Inflammatory macrophage (primary cell): ENCODE measurements at regions not wholly inside any gene's neighbourhood (a gene's known extent, or its start where the extent isn't known, plus 50 kb on each side); places are given as distances from the start of the nearest gene placed in this dataset.
A peak's percentile ranks its signal among the peaks of the same experiment; 100 is the strongest.
"Not testable (repeated sequence)": the region's sequence is repeated elsewhere in the genome, so short reads cannot be mapped to it uniquely, and the experiment has no call there.

ENCODE experiments used
- DNase-seq, 2 donors: peaks; one replicate each; pipeline ENCODE4 v3.0.0-alpha.2; 2020 to 2022

DNA sequence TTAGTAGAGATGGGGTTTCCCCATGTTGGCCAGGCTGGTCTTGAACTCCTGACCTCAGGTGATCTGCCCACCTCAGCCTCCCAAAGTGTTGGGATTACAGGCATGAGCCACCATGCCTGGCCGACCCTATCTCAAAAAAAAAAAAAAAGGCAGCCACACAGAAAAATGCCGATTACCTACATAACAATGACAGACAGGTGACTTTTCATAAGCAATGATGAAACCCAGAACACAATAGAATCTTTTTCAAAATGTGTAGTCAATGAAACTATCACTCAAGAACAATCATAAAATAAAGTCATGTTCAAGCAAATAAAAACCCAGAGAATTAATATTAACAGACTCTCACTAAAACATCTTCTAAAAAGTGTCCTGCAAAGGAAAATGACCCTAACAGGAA lies 135.6 kb upstream of the MVB12B start:
- not testable (repeated sequence) for DNase-seq

DNA sequence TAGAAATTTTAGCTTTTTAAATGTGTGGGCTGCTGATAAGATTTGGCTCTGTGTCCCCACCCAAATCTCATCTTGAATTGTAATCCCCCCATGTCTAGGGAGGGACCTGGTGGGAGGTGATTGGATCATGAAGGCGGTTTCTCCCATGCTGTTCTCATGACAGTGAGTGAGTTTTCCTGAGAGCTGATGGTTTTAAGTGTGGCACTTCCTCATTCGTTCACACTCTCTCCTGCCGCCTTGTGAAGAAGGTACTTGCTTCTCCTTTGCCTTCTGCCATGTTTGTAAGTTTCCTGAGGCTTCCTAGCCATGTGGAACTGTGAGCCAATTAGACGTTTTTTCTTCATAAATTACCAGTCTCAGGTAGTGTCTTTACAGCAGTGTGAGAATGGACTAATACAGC lies 127.8 kb upstream of the MVB12B start:
- no peak for DNase-seq

- no peak for DNase-seq
Measured at GRCh38 chr9:126203313-126203712, 123.3 kb upstream of the MVB12B start.

GRCh38 chr9:126204197-126204596 lies 122.4 kb upstream of the MVB12B start:
- no peak for DNase-seq

DNA sequence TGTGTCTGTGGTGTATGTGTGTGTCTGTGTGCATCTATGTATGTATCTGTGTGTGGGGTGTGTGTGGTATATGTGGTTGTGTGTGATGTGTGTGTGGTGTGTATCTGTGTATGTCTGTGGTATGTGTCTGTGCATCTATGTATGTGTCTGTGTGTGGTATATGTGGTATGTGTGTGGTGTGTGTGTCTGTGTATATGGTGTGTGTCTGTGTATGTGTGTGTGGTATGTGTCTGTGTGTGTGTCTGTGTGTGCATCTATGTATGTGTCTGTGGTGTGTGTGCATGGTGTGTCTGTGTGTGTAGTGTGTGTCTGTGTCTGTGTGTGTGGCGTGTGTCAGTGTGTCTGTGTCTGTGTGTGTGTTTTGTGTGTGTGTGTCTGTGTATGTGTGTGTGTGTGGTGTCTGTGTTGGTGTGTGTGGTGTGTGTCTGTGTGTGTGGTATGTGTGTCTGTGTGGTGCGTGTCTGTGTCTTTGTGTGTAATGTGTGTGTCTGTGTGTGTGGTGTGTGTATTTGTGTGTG lies 121.9 kb upstream of the MVB12B start:
- DNase-seq, result no peak

- DNase-seq, result peak; percentile 7 to 47
Measured at GRCh38 chr9:126205265-126205664, 121.4 kb upstream of the MVB12B start.

DNA sequence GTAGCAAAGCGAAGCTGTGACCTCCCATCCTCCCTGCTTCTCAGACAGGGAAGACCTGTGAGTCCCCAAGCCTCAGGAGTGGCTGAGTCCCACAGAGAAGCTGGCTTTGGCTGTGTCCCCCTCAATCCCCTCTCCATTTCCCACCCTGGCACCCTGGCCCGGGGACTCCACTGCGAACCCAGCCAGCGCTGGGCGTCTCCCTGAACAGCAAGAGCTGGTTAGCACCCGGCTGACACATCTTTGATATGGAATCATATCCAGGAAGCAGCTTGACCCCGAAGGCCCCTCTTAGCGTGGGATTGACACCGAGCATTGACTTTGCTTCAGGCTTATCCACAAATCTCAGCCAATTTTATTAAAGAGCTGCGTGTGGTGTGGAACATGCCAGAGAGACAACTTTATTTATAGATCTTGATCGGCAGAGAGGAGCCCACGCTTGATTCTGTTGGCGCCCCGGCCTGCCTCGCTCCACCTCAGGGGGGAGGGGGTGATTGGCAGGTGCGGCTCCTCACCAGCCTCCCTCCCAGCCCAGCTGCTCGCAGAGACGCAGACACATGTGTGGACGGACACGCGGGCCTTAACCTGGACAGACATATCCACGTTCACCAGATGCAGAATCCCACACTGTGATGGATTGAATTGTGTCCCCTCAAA lies 120.7 kb upstream of the MVB12B start:
- no peak for DNase-seq

- no peak for DNase-seq
Measured at GRCh38 chr9:126207256-126207655, 119.4 kb upstream of the MVB12B start.

- peak; percentile 19 to 40 for DNase-seq
Measured at GRCh38 chr9:126208216-126208758, 118.3 kb upstream of the MVB12B start.

DNA sequence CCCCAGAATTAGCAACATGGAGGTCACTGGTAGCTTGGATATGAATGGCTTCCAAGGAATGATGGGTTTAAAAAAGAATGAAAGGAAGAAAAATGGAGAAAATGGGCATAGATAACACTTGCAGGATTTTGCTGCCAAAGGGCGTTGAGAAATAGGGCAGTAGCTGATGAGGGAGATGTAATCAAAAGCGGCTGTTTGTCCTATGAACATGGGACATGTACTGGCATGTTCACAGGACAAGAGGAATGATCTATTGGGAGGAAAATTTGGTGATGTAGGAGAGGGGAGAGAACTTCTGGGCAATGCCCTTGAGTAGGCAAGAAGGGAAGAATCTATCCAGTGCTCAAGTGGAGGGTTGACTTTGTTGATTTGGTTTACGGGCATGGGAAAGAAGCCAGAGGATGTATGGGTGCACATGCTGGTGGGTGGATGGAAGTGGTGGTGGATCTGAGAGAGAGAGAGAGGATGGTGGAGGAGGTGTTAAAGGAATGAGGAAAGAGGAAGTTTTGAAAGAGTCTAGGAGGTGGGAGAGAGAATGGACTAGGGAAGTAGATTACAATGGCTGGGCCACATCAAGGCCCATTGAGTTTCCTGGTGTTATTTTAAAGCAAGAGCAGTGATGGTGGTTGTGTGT lies 115.1 kb upstream of the MVB12B start:
- DNase-seq, result peak in 1 of 2 donors; percentile 10

- DNase-seq, result no peak
Measured at GRCh38 chr9:126215486-126215885, 111.1 kb upstream of the MVB12B start.

GRCh38 chr9:126216826-126217225 lies 109.8 kb upstream of the MVB12B start:
- DNase-seq, result no peak

DNA sequence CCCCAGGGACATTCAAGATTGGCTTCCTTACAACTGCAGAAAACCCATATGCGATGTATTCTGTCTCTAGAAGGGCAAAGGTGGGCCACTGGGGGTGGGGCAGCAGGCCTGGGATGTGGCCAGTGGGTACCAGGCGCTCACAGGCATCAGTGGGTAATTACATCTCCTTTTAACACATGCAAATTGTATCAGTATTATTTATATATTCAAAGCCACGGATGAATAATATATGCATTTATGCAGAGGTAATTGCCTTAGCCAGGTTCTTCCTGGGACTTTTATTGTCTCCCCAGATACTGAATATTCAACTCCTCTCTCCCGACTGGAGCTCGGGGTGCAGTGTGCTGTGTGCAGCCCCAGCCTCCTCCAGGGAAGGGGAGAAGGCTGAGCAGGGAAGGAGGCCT lies 109.4 kb upstream of the MVB12B start:
- no peak for DNase-seq

- DNase-seq, result no peak
Measured at GRCh38 chr9:126217797-126218196, 108.8 kb upstream of the MVB12B start.

DNA sequence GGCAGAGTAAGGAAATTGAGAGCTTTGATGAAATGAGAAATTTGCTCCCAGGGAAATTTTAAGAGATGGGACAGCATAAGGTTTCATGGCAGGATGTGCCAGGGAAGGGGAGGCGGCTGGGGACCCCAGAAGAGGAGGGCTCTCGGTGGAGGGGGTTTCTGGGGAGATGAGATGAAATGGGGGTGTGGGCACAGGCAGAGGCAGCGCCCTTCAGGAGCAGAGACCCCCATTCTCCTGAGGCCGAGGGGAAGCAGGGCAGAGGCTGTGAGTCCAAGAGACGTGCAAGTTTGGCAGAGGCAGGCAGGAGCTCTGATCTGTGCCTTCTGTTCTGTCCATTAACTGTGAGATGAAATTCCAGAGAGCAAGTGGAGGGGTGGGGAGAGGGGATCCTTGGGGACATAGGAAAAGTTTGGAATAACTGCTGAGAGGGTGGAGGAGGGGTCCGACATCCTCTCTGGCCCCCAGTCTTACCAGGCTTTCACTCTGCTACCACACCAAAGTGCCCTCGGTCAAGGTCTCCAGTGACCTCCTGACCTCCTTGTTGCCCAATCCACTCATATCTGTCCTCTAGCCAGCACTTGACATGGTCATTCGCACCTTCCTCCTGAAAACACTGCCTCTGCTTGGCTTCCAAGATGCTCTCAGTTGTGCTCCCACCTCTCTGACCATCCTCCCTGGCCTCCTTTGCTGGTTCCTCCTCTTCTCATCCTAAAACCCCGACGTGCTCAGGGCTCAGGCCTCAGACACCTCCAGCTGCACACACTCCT lies 108.1 kb upstream of the MVB12B start:
- no peak for DNase-seq

DNA sequence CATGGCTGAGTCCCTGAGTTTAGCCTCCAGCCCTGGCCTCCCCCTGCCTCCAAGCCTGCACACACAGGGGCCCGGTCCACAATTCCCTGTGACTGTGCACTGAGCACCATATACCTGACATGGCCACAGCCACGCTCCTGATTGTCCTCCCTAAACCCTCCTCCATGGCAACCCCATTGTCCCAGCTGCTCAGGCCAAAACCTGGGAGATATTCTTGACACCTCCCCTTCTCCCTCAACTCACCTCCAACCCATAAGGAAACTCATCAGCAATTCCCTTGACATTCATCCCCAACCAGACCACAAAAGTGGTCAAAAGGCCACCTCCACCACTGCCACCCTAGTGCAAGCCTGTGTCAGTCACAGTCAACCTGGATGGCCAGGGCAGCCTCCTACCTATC lies 107.5 kb upstream of the MVB12B start:
- DNase-seq, result no peak

GRCh38 chr9:126219648-126220063 lies 107.0 kb upstream of the MVB12B start:
- no peak for DNase-seq

DNA sequence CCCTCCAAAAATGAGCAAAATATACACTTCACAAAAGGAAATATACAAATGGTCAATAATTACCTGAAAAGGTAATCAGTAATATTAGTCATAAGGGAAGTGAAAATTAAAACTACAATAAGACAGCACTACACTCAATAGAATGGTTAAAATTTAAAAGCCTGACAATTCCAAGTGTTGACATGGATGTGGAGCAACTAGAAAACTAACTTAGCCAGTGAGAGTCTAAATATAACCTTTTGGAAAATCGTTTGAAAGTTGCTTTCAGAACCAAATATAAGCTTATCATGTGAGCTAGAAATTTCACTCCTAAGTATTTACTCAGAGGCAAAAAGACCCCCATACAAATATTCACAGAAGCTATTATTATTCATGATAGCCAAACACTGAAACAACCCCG lies 105.1 kb upstream of the MVB12B start:
- DNase-seq, result no peak

DNA sequence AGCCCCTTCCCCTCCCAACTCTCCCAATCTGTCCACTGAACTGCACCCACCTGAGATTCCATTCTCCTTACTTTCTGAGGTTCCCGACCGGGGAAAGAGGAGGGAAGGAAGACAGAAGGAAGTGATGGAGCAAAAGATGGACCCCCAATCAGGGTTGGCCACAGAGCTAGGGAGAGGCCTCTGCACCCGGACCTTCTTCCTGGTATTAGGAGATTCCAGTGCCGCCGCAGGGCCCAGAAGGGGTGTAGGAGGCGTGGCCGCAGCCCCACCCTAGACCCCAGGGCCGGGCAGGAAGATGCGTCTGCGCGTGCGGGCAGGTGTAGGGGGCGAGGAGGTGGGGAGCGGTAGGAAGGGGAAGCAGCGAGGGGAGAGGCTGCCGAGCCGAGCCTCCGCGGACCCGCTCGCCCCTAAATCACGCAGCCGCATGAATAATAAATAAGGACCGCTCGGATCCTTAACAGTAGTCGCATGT lies 104.2 kb upstream of the MVB12B start:
- DNase-seq, result no peak

GRCh38 chr9:126222835-126223431 lies 103.7 kb upstream of the MVB12B start:
- DNase-seq, result no peak

DNA sequence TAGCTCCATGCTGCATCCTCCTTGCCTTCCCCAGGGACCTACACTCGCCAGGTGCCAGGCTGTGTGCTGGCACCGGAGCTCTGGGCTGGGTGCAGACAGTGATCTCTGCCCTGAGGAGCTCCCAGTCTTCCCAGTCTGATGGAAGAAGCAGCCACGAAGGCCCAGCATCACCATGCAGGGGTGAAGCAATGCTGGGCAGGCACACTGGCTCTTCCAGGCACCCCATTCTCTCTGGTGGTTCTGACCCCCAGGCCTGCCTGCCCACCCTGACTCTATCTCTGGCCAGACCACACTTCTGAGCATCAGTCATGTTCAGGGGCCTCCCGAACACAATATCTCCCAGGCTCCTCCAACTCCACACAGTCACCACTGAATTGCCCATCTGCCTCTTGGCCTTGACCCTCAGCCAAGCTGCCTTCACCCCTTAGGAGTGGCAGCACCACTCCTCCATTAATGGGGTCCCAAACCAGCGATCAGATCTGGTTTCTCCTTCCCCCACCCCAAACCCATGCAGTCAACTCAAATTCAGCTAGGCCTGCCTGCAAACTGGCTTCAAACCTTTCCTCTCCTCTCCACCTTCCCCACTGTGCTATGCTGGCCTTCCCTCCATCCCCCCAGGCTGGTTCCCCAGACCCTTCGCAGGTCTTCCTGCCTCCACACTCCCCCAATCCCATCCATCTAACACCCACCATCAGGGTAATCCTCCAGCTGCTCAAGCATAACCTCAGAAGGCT lies 102.7 kb upstream of the MVB12B start:
- DNase-seq, result no peak
